Loucy (cell line): ENCODE measurements at regions not wholly inside any gene's neighbourhood (a gene's known extent, or its start where the extent isn't known, plus 50 kb on each side); places are given as distances from the start of the nearest gene placed in this dataset.

ENCODE experiments used
- EZH2phosphoT487 ChIP-seq: fragments of 200-600 bp; IDR thresholded peaks from 2 replicates; pipeline ENCODE4 v1.6.1; 2018; ENCODE audit warnings: antibody characterized with exemption, mild to moderate bottlenecking, moderate library complexity, borderline replicate concordance
- TF ChIP-seq, protein P1 (sequence below): fragments of 200-600 bp; sonication (generic); conservative IDR thresholded peaks from 2 replicates; pipeline ENCODE4 v1.5.1; 2014; ENCODE audit warnings: mild to moderate bottlenecking, antibody characterized with exemption, low read length

GRCh38 chr13:54787754-54788153 is 1759.1 kb downstream of the OLFM4 start:
- TF ChIP-seq, protein P1, sequence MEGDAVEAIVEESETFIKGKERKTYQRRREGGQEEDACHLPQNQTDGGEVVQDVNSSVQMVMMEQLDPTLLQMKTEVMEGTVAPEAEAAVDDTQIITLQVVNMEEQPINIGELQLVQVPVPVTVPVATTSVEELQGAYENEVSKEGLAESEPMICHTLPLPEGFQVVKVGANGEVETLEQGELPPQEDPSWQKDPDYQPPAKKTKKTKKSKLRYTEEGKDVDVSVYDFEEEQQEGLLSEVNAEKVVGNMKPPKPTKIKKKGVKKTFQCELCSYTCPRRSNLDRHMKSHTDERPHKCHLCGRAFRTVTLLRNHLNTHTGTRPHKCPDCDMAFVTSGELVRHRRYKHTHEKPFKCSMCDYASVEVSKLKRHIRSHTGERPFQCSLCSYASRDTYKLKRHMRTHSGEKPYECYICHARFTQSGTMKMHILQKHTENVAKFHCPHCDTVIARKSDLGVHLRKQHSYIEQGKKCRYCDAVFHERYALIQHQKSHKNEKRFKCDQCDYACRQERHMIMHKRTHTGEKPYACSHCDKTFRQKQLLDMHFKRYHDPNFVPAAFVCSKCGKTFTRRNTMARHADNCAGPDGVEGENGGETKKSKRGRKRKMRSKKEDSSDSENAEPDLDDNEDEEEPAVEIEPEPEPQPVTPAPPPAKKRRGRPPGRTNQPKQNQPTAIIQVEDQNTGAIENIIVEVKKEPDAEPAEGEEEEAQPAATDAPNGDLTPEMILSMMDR, result no peak
- no peak for TF ChIP-seq EZH2phosphoT487
